HG03097 (cell line): ENCODE measurements at regions not wholly inside any gene's neighbourhood (a gene's known extent, or its start where the extent isn't known, plus 50 kb on each side); places are given as distances from the start of the nearest gene placed in this dataset.
"Not testable (repeated sequence)": the region's sequence is repeated elsewhere in the genome, so short reads cannot be mapped to it uniquely, and the experiment has no call there.

Experiments used
- ATAC-seq: cut with Tn5 transposase; IDR thresholded peaks from one replicate; pipeline ENCODE4 v1.9.1; 2021; ENCODE audit not compliant: unreplicated experiment, low FRiP score

- no peak for ATAC-seq
Observed at GRCh38 chr3:168977716-168978374, 685.7 kb downstream of the MECOM start.

GRCh38 chr3:168976969-168977368, 686.5 kb downstream of the MECOM start:
- no peak for ATAC-seq

- no peak for ATAC-seq
Observed at GRCh38 chr3:168975576-168975975, 687.9 kb downstream of the MECOM start.

GRCh38 chr3:168974617-168975403, 688.7 kb downstream of the MECOM start:
- no peak for ATAC-seq

- ATAC-seq = no peak
Observed at GRCh38 chr3:168973897-168974296, 689.6 kb downstream of the MECOM start.

GRCh38 chr3:168973206-168973605, 690.3 kb downstream of the MECOM start:
- no peak for ATAC-seq

GRCh38 chr3:168968609-168969008, 694.9 kb downstream of the MECOM start:
- no peak for ATAC-seq

GRCh38 chr3:168964736-168965135, 698.8 kb downstream of the MECOM start:
- ATAC-seq = no peak

- ATAC-seq = no peak
Observed at GRCh38 chr3:168961271-168961670, 702.2 kb downstream of the MECOM start.

- ATAC-seq = no peak
Observed at GRCh38 chr3:168959731-168960130, 703.8 kb downstream of the MECOM start.

- no peak for ATAC-seq
Observed at GRCh38 chr3:168958466-168958865, 705.0 kb downstream of the MECOM start.

GRCh38 chr3:168956076-168956475, 707.4 kb downstream of the MECOM start:
- ATAC-seq = no peak

- no peak for ATAC-seq
Observed at GRCh38 chr3:168952551-168952950, 711.0 kb downstream of the MECOM start.

- no peak for ATAC-seq
Observed at GRCh38 chr3:168951884-168952283, 711.6 kb downstream of the MECOM start.

- no peak for ATAC-seq
Observed at GRCh38 chr3:168951368-168951767, 712.1 kb downstream of the MECOM start.

GRCh38 chr3:168950622-168951021, 712.9 kb downstream of the MECOM start:
- ATAC-seq = no peak

- ATAC-seq = no peak
Observed at GRCh38 chr3:168939651-168940238, 723.8 kb downstream of the MECOM start.

GRCh38 chr3:168933614-168934013, 729.9 kb downstream of the MECOM start:
- ATAC-seq = no peak

GRCh38 chr3:168929997-168930396, 733.5 kb downstream of the MECOM start:
- ATAC-seq = not testable (repeated sequence)

- ATAC-seq = no peak
Observed at GRCh38 chr3:168926426-168926825, 737.1 kb downstream of the MECOM start.

GRCh38 chr3:168925568-168925967, 737.9 kb downstream of the MECOM start:
- no peak for ATAC-seq

- ATAC-seq = no peak
Observed at GRCh38 chr3:168914662-168915061, 748.9 kb downstream of the MECOM start.
